ENCODE measurements at regions not wholly inside any gene's neighbourhood (a gene's known extent, or its start where the extent isn't known, plus 50 kb on each side); places are given as distances from the start of the nearest gene placed in this dataset.

DNA sequence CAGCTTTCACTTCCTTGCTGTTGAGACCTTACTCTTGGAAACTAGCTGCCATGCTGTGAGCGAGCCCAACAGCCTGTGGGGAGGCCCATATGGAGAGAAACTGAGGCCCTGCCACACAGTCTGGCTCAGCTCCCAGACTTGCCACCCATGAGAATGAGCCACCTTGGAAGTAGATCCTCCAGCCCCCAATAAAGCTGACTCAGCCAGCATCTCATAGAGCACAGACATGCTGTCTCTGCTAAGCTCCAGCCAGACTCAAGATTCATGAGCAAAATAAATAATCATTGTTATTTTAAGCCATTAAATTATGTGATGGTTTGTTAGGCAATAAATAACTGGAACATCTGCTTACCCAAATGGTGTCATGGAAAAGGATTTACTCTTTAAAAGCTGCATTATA is 53.6 kb upstream of the DDX18 start:
- Histone ChIP-seq H3K27me3 (no peaks in the 10 kb centered on the region), H3K27ac (no peak overlapping the region), H3K4me1 (no peaks in the 10 kb centered on the region), H3K9me3 (no peaks in the 10 kb centered on the region), H3K4me3 (no peak overlapping the region), H3K36me3 (no peaks in the 10 kb centered on the region)
- DNase-seq (no peak), ATAC-seq (no peak)
- WGBS, 2 donors, result 50 to 74% methylated on average over 1 of the region's 1 CpG
- intact Hi-C loops (cut with DNase I), result no loop called here
- TF ChIP-seq, protein P1, sequence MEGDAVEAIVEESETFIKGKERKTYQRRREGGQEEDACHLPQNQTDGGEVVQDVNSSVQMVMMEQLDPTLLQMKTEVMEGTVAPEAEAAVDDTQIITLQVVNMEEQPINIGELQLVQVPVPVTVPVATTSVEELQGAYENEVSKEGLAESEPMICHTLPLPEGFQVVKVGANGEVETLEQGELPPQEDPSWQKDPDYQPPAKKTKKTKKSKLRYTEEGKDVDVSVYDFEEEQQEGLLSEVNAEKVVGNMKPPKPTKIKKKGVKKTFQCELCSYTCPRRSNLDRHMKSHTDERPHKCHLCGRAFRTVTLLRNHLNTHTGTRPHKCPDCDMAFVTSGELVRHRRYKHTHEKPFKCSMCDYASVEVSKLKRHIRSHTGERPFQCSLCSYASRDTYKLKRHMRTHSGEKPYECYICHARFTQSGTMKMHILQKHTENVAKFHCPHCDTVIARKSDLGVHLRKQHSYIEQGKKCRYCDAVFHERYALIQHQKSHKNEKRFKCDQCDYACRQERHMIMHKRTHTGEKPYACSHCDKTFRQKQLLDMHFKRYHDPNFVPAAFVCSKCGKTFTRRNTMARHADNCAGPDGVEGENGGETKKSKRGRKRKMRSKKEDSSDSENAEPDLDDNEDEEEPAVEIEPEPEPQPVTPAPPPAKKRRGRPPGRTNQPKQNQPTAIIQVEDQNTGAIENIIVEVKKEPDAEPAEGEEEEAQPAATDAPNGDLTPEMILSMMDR (IDR thresholded peaks at IDR 0.05), result no peak

DNA sequence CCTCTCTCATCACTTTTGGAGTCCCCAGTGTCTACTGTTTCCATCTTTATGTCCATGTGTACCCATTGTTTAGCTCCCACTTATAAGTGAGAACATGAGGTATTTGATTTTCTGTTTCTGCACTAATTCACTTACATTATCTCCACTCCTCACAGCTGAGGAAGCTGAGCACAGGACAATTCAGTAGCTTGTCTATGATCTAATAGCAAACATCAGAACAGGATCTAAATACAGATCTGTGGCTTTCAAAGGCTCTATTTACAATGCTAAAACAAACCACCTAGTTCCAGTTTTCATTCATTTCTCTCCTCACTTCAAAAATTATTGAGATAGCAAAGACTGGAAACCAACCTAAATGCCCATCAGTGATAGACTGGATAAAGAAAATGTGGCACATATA is 52.0 kb upstream of the DDX18 start:
- H3K4me3 ChIP-seq, result no peak overlapping the region
- TF ChIP-seq, protein P1 (IDR thresholded peaks at IDR 0.05), result no peak
- H3K9me3 ChIP-seq, result peaks cover 0 to 3% (median 0%) of the 10 kb centered on the region in 11 donors
- no peaks in the 10 kb centered on the region for H3K27me3 ChIP-seq
- H3K27ac ChIP-seq, result no peak overlapping the region
- no peak for ATAC-seq
- H3K4me1 ChIP-seq, result no peaks in the 10 kb centered on the region
- H3K36me3 ChIP-seq, result no peaks in the 10 kb centered on the region
- no peak for DNase-seq
- intact Hi-C loops (cut with DNase I), result no loop called here

DNA sequence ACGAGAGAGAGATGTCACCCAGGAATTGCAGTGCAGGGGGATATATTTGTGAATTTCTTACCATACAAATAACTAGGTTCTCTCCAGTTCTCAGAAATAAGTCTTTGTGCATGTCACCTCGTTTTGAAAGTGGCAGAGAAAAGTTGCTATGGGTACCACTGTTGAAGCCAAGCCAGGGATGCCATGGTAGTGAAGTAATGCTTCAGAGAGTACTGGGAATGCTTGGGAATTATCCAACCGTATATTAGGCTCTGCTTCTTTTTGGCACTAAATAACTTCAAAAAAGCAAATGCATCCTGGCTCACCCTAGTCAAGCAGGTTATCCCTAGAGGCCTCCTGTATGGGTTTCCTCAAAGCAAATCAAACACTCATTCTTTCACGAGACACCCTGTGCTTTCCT is 50.7 kb upstream of the DDX18 start:
- 52 to 53% methylated on average over 4 of the region's 4 CpGs for WGBS, 2 donors
- no peak overlapping the region for H3K27ac ChIP-seq
- ATAC-seq, result no peak
- H3K36me3 ChIP-seq, result no peaks in the 10 kb centered on the region
- no peak overlapping the region for H3K4me3 ChIP-seq
- no peaks in the 10 kb centered on the region for H3K4me1 ChIP-seq
- intact Hi-C loops (cut with DNase I), result no loop called here
- H3K27me3 ChIP-seq, result no peaks in the 10 kb centered on the region
- H3K9me3 ChIP-seq, result peaks cover 0 to 3% (median 0%) of the 10 kb centered on the region in 11 donors
- TF ChIP-seq, protein P1 (IDR thresholded peaks at IDR 0.05), result no peak
- peak in 1 of 2 donors; percentile 4 for DNase-seq

Data from heart right ventricle (tissue), 16 donors.